DND-41 (cell line): ENCODE measurements at regions not wholly inside any gene's neighbourhood (a gene's known extent, or its start where the extent isn't known, plus 50 kb on each side); places are given as distances from the start of the nearest gene placed in this dataset.

ENCODE experiments used
- ATAC-seq: fragments of 200-7000 bp; cut with Tn5 transposase; 3 replicates; pipeline ENCODE4 v1.9.1; 2021; ENCODE audit warnings: low read depth; ENCODE audit not compliant: insufficient read depth
- DNase-seq: peaks from one replicate; pipeline ENCODE4 v3.0.0-alpha.2; 2020
- H2AFZ ChIP-seq: 2 replicates; pipeline ENCODE4 v1.6.0; 2012; ENCODE audit warnings: low read depth, low read length
- H3K27ac ChIP-seq: 2 replicates; pipeline ENCODE4 v1.5.1; 2012; ENCODE audit warnings: low read length, inconsistent platforms
- H3K27me3 ChIP-seq: fragments of 200-600 bp; sonication (generic); 2 replicates; pipeline ENCODE4 v1.6.0; 2012; ENCODE audit warnings: low read length, mild to moderate bottlenecking, inconsistent platforms; ENCODE audit not compliant: insufficient read depth, poor library complexity
- H3K36me3 ChIP-seq: 2 replicates; pipeline ENCODE4 v1.5.1; 2012; ENCODE audit warnings: low read length, inconsistent platforms; ENCODE audit not compliant: insufficient read depth
- H3K4me1 ChIP-seq: 2 replicates; pipeline ENCODE4 v1.5.1; 2012; ENCODE audit warnings: mild to moderate bottlenecking, low read length; ENCODE audit not compliant: insufficient read depth
- H3K4me2 ChIP-seq: 2 replicates; pipeline ENCODE4 v1.6.0; 2012; ENCODE audit warnings: mild to moderate bottlenecking, moderate library complexity, low read length, inconsistent platforms; ENCODE audit not compliant: insufficient read depth
- H3K4me3 ChIP-seq, 2 experiments: fragments of 200-600 bp in 1 of 2; shearing (Covaris generic) in 1 of 2; 2 replicates each; pipeline ENCODE4 v1.5.1; 2012 to 2016; ENCODE audit warnings: inconsistent platforms in 2 of 2, low read length in 2 of 2, mild to moderate bottlenecking in 2 of 2, low read depth in 1 of 2, moderate library complexity in 1 of 2
- H3K79me2 ChIP-seq: 2 replicates; pipeline ENCODE4 v1.6.0; 2012; ENCODE audit warnings: low read length, inconsistent platforms; ENCODE audit not compliant: insufficient read depth
- H3K9ac ChIP-seq: 2 replicates; pipeline ENCODE4 v1.6.0; 2012; ENCODE audit warnings: low read depth, mild to moderate bottlenecking, inconsistent platforms, low read length, moderate library complexity
- H3K9me3 ChIP-seq: 2 replicates; pipeline ENCODE4 v1.5.1; 2012; ENCODE audit warnings: low read length, moderate library complexity, mild to moderate bottlenecking, inconsistent platforms; ENCODE audit not compliant: insufficient read depth, severe bottlenecking
- H4K20me1 ChIP-seq: 2 replicates; pipeline ENCODE4 v1.6.0; 2012; ENCODE audit warnings: low read length; ENCODE audit not compliant: insufficient read depth
- EZH2 ChIP-seq: IDR thresholded peaks from 3 replicates; pipeline ENCODE4 v1.6.1; 2012; ENCODE audit warnings: borderline replicate concordance, low read depth, mild to moderate bottlenecking, moderate library complexity, low read length, inconsistent platforms; ENCODE audit not compliant: severe bottlenecking
- TF ChIP-seq, protein P1 (sequence below): IDR thresholded peaks from 2 replicates; pipeline ENCODE4 v1.5.1; 2012; ENCODE audit warnings: borderline replicate concordance, low read length, moderate library complexity, mild to moderate bottlenecking; ENCODE audit not compliant: poor library complexity, severe bottlenecking; ENCODE audit errors: extremely low read depth

- Histone ChIP-seq H4K20me1 (no peaks in the 10 kb centered on the region), H3K9me3 (no peaks in the 10 kb centered on the region), H3K9ac (no peak overlapping the region), H3K27ac (no peak overlapping the region), H3K27me3 (peaks cover 14% of the 10 kb centered on the region), H2AFZ (no peak overlapping the region), H3K4me3 (no peak overlapping the region), H3K4me1 (no peaks in the 10 kb centered on the region), H3K36me3 (no peaks in the 10 kb centered on the region), H3K4me2 (no peak overlapping the region), H3K79me2 (no peaks in the 10 kb centered on the region)
- TF ChIP-seq, protein P1, sequence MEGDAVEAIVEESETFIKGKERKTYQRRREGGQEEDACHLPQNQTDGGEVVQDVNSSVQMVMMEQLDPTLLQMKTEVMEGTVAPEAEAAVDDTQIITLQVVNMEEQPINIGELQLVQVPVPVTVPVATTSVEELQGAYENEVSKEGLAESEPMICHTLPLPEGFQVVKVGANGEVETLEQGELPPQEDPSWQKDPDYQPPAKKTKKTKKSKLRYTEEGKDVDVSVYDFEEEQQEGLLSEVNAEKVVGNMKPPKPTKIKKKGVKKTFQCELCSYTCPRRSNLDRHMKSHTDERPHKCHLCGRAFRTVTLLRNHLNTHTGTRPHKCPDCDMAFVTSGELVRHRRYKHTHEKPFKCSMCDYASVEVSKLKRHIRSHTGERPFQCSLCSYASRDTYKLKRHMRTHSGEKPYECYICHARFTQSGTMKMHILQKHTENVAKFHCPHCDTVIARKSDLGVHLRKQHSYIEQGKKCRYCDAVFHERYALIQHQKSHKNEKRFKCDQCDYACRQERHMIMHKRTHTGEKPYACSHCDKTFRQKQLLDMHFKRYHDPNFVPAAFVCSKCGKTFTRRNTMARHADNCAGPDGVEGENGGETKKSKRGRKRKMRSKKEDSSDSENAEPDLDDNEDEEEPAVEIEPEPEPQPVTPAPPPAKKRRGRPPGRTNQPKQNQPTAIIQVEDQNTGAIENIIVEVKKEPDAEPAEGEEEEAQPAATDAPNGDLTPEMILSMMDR: no peak
- TF ChIP-seq EZH2: no peak
- DNase-seq: no peak
- no peak for ATAC-seq
These were observed 376.5 kb upstream of the CDH5 start for GRCh38 chr16:65989861-65990604.

DNA sequence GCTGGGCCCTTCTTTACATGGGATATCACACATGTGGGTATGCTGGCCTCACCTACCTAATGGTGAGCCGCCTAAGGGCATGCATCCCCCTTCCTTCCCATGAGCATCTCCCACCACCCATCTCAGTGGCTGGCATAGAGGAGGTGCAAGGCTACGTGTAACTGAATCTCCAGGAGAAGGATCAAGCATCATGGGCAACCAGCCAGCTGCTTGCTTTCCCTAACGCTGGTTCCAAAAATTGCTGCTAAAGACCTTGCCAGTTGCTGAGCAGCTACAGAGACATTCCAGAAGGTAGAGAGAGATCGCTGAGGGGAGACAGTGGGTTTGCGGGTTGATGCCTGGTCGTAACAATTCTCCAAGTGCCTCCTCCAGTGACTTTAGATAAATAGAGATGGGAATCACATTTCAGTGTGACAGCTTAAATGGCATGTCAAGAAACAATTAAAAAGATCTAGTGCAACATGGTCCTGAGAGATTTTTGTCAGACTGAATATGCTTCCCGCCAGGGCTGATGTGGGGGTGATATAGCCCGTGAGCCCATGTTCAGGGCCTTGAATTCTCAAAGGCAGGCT is 378.4 kb upstream of the CDH5 start:
- Histone ChIP-seq H3K4me1 (no peaks in the 10 kb centered on the region), H4K20me1 (no peaks in the 10 kb centered on the region), H2AFZ (no peak overlapping the region), H3K4me3 (no peak overlapping the region), H3K9ac (no peak overlapping the region), H3K9me3 (no peaks in the 10 kb centered on the region), H3K79me2 (no peaks in the 10 kb centered on the region), H3K4me2 (no peak overlapping the region), H3K27me3 (peaks cover 17% of the 10 kb centered on the region), H3K27ac (no peak overlapping the region), H3K36me3 (no peaks in the 10 kb centered on the region)
- TF ChIP-seq, protein P1: no peak
- ATAC-seq (no peak), DNase-seq (no peak)

GRCh38 chr16:65984296-65984695 is 382.2 kb upstream of the CDH5 start:
- DNase-seq (no peak), ATAC-seq (no peak)
- no peak overlapping the region for H3K4me2 ChIP-seq
- peaks cover 6% of the 10 kb centered on the region for H3K27me3 ChIP-seq
- H3K4me3 ChIP-seq: no peak overlapping the region
- TF ChIP-seq, protein P1: no peak
- no peak for TF ChIP-seq EZH2
- no peak overlapping the region for H2AFZ ChIP-seq
- H4K20me1 ChIP-seq: no peaks in the 10 kb centered on the region
- no peaks in the 10 kb centered on the region for H3K9me3 ChIP-seq
- H3K9ac ChIP-seq: no peak overlapping the region
- no peaks in the 10 kb centered on the region for H3K4me1 ChIP-seq
- H3K27ac ChIP-seq: no peak overlapping the region
- H3K79me2 ChIP-seq: no peaks in the 10 kb centered on the region
- no peaks in the 10 kb centered on the region for H3K36me3 ChIP-seq
